Neural crest cell (in vitro differentiated cells): ENCODE measurements at regions not wholly inside any gene's neighbourhood (a gene's known extent, or its start where the extent isn't known, plus 50 kb on each side); places are given as distances from the start of the nearest gene placed in this dataset.
A peak's percentile ranks its signal among the peaks of the same experiment; 100 is the strongest.

Experiments used
- DNase-seq: peaks from one replicate; pipeline ENCODE4 v3.0.0; 2021; ENCODE audit warnings: low read depth, mixed read lengths, low spot score
- H3K27ac Mint-ChIP-seq: one replicate; pipeline ENCODE4 v1.8.0; 2021; ENCODE audit warnings: mild to moderate bottlenecking, mixed read lengths; ENCODE audit not compliant: unreplicated experiment
- H3K27me3 Mint-ChIP-seq: 2 replicates; pipeline ENCODE4 v1.8.0; 2021; ENCODE audit warnings: low read depth, mild to moderate bottlenecking, mixed read lengths
- H3K36me3 Mint-ChIP-seq: 2 replicates; pipeline ENCODE4 v1.8.0; 2021; ENCODE audit warnings: low read depth, mild to moderate bottlenecking, mixed read lengths
- H3K4me1 Mint-ChIP-seq: 2 replicates; pipeline ENCODE4 v1.8.0; 2021; ENCODE audit warnings: mixed read lengths
- H3K4me3 Mint-ChIP-seq: one replicate; pipeline ENCODE4 v1.8.0; 2021; ENCODE audit warnings: mild to moderate bottlenecking, mixed read lengths
- H3K9me3 Mint-ChIP-seq: 2 replicates; pipeline ENCODE4 v1.8.0; 2021; ENCODE audit warnings: mixed read lengths
- TF ChIP-seq, protein P1 (sequence below): fragments of 200-600 bp; sonication (generic); conservative IDR thresholded peaks from 2 replicates; pipeline ENCODE4 v1.5.0; 2021; ENCODE audit warnings: antibody characterized with exemption, mild to moderate bottlenecking

DNA sequence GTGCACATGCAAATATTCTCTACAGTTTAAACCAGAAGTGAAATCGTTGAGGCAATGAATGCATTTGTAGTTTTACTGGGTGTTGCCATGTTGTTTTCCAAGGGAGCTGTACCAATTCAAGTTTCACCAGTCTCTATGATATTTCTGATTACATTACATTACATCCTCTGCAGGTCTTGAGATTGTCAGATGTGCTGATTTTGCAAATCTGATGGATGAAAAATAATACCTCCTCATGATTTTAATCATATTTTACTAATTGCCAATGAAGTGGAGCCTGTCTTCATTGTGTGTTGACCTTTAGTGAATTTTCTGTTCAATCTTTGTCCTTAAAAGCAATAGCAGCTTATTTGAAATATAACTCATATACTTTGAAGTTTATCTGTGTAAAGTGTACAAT, 282.4 kb downstream of the NR2F2 start:
- Mint-ChIP-seq H3K36me3 (peaks cover 21% of the 10 kb centered on the region), H3K9me3 (peaks cover 11% of the 10 kb centered on the region)
- TF ChIP-seq, protein P1, sequence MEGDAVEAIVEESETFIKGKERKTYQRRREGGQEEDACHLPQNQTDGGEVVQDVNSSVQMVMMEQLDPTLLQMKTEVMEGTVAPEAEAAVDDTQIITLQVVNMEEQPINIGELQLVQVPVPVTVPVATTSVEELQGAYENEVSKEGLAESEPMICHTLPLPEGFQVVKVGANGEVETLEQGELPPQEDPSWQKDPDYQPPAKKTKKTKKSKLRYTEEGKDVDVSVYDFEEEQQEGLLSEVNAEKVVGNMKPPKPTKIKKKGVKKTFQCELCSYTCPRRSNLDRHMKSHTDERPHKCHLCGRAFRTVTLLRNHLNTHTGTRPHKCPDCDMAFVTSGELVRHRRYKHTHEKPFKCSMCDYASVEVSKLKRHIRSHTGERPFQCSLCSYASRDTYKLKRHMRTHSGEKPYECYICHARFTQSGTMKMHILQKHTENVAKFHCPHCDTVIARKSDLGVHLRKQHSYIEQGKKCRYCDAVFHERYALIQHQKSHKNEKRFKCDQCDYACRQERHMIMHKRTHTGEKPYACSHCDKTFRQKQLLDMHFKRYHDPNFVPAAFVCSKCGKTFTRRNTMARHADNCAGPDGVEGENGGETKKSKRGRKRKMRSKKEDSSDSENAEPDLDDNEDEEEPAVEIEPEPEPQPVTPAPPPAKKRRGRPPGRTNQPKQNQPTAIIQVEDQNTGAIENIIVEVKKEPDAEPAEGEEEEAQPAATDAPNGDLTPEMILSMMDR = no peak

DNA sequence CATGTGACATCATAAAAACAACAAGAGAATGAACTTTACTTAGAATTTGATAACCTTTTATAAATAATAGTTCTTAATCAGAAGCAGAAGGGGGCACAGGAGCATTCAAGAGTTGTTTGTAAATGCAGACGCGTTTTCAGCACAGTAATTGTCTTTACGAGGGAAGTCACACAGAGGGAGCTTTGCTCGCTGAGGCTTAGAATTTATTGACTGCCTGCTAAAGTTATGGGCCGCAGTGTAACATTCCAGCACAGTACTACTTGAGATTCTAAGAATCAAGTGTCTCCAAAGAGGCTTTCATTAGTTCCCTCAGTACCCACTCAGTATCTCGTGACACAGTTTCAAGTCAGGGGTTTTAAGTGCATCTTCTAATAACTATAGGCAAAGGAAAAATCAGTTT, 288.7 kb downstream of the NR2F2 start:
- Mint-ChIP-seq H3K9me3 (peaks cover 3% of the 10 kb centered on the region), H3K27ac (no peak overlapping the region), H3K36me3 (peaks cover 12% of the 10 kb centered on the region), H3K27me3 (no peaks in the 10 kb centered on the region), H3K4me3 (no peak overlapping the region), H3K4me1 (peaks cover 30% of the 10 kb centered on the region)
- DNase-seq = no peak
- TF ChIP-seq, protein P1 = no peak

More for the DNA sequence above, 282.4 kb downstream of the NR2F2 start:
- no peak overlapping the region for H3K27ac Mint-ChIP-seq
- no peak overlapping the region for H3K4me3 Mint-ChIP-seq
- H3K4me1 Mint-ChIP-seq = peaks cover 10% of the 10 kb centered on the region
- no peaks in the 10 kb centered on the region for H3K27me3 Mint-ChIP-seq
- DNase-seq = no peak

DNA sequence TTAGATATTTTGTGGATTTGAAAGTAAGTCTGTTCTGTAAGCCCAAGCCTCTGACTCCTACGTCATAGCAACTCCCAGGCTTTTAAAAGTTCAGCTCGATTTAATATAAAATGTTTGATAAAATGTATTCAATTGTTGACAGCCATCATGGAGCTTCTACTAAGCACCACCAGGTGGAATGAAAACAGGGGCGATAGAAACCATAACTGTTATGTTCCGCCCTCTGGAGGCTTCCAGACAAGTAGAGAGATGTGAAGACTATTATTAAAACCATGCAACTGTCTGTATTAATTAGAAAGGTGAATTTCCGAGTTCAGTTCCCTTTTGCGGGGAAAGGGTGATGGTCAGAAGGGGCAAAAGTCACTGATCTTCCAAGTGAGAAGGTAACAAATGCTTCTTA, 292.2 kb downstream of the NR2F2 start:
- no peak overlapping the region for H3K27ac Mint-ChIP-seq
- peaks cover 3% of the 10 kb centered on the region for H3K27me3 Mint-ChIP-seq
- TF ChIP-seq, protein P1 = no peak
- peaks cover 44% of the 10 kb centered on the region for H3K4me1 Mint-ChIP-seq
- no peaks in the 10 kb centered on the region for H3K9me3 Mint-ChIP-seq
- H3K4me3 Mint-ChIP-seq = no peak overlapping the region
- H3K36me3 Mint-ChIP-seq = no peaks in the 10 kb centered on the region
- DNase-seq = no peak

DNA sequence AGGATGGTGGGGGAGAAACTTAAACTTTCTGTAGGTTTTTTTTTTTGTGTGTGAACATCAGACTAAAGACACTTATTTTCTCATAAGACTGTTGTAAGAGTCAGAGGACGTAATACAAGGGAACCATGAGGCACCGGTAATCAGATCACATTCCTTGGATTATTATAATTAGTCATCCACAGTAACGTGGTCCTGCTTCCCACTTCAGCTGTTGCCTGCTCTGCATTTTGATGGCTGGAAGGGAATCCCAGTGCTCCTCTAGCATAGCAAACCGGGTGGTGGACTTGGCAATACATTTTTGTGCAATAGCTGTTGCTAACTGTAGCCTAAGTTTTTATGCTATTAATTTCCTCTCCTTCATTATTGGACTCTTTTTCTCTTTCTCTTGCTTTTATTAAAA, 294.8 kb downstream of the NR2F2 start:
- Mint-ChIP-seq H3K4me3 (no peak overlapping the region), H3K27ac (no peak overlapping the region)
- DNase-seq = no peak

DNA sequence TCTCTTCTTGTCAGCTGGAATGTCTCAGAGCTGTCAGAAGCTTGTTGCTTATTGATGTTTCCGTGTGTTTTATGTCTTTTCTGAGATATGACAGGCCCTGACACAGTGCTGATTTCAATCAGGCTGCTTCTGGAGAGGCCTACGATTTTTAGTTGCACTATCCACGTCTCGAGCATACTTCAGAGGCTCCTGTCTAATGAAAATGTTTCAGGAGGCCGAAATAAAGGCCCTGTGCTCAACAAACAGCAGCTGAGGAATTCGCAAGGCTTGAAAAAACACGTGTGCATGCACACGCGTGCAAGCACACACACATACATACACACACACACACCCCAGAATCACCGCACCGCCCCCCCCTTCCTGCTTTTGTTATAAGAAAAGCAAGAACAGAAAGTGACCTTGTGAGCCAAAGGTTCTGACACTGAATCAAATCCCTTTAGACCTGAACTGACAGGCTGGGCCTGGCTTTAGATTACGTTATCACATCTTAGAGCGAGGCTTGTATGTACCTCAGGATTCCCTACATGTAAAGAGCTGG, 296.6 kb downstream of the NR2F2 start:
- no peaks in the 10 kb centered on the region for H3K36me3 Mint-ChIP-seq
- no peaks in the 10 kb centered on the region for H3K9me3 Mint-ChIP-seq
- peak overlapping the region; percentile 63 for H3K27ac Mint-ChIP-seq
- DNase-seq = peak; percentile 9
- H3K27me3 Mint-ChIP-seq = peaks cover 3% of the 10 kb centered on the region
- no peak overlapping the region for H3K4me3 Mint-ChIP-seq
- TF ChIP-seq, protein P1 = no peak
- peaks cover 22% of the 10 kb centered on the region for H3K4me1 Mint-ChIP-seq

More for the DNA sequence above, 294.8 kb downstream of the NR2F2 start:
- TF ChIP-seq, protein P1 = no peak
- Mint-ChIP-seq H3K4me1 (peaks cover 24% of the 10 kb centered on the region), H3K9me3 (no peaks in the 10 kb centered on the region), H3K27me3 (peaks cover 3% of the 10 kb centered on the region), H3K36me3 (no peaks in the 10 kb centered on the region)
